ENCODE measurements at regions not wholly inside any gene's neighbourhood (a gene's known extent, or its start where the extent isn't known, plus 50 kb on each side); places are given as distances from the start of the nearest gene placed in this dataset.

DNA sequence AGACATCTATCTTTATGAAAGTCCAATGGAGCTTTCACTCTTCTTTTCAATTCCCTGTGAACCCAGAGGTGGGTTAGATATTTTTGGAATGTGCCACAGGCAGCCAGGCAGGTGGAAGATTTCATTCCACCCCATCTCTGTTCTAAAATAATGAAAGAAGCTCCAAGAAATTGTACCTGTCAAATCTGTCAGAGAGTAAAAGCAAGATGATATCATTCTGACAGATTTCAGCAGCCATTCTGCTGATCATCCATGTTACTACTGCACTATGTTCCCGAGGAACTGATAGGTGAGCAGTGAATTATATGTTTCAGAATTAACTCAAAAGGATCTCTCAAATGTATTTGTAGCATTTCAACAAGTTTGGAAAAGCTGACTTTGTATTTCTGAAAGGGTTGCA is 339.5 kb upstream of the SPANXN4 start:
- no peaks in the 10 kb centered on the region for H3K9me1 ChIP-seq (replicated peaks; ENCODE audit: control insufficient read depth, extremely low read depth, insufficient read depth, low read length)
- no TSS peak for BruUV-seq (replicated peaks)
- no peak overlapping the region for H3K27ac ChIP-seq (ENCODE audit: insufficient read depth, low read depth, low read length)
- no peak overlapping the region for H3K4me3 ChIP-seq (replicated peaks in 1 of 3; ENCODE audit: insufficient read depth in 1 of 3, low read depth in 1 of 3, low read length in 3 of 3)
- H3K27me3 ChIP-seq (ENCODE audit: control insufficient read depth in 2 of 2, insufficient read depth in 2 of 2, low read length in 2 of 2): no peaks in the 10 kb centered on the region
- intact Hi-C loops (cut with micrococcal nuclease): no loop called here
- H3K4me1 ChIP-seq (ENCODE audit: control insufficient read depth, extremely low read depth, insufficient read depth, low read length): no peaks in the 10 kb centered on the region
- FAIRE-seq (no peak), DNase-seq (ENCODE audit: low read depth, low spot score) (no peak)
- POLR2A ChIA-PET: no interaction called here
- no peak overlapping the region for H2AFZ ChIP-seq (ENCODE audit: low read depth, low read length)
- H3K9me3 ChIP-seq (replicated peaks; ENCODE audit: control insufficient read depth, insufficient read depth, low read length): no peaks in the 10 kb centered on the region
- no peak for TF ChIP-seq GATA2 (IDR thresholded peaks at IDR 0.05; ENCODE audit: insufficient read depth, insufficient read length, low read depth, low read length)
- no peak for TF ChIP-seq JUN (IDR thresholded peaks at IDR 0.05; ENCODE audit: borderline replicate concordance, insufficient read depth, insufficient read length, low read depth)
- TF ChIP-seq, protein P1, sequence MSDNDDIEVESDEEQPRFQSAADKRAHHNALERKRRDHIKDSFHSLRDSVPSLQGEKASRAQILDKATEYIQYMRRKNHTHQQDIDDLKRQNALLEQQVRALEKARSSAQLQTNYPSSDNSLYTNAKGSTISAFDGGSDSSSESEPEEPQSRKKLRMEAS (IDR thresholded peaks at IDR 0.05; ENCODE audit: insufficient read depth, insufficient read length): no peak
- TF ChIP-seq MYC (IDR thresholded peaks at IDR 0.05; ENCODE audit: low read depth, low read length): no peak
- TF ChIP-seq POLR2AphosphoS5 (IDR thresholded peaks at IDR 0.05; ENCODE audit: insufficient read depth, low read depth, low read length): no peak
- TF ChIP-seq POLR2A (IDR thresholded peaks at IDR 0.05; ENCODE audit: low read depth, low read length): no peak
- no peak for TF ChIP-seq FOS (IDR thresholded peaks at IDR 0.05; ENCODE audit: borderline replicate concordance, insufficient read depth, low read length)
- TF ChIP-seq, protein P2, sequence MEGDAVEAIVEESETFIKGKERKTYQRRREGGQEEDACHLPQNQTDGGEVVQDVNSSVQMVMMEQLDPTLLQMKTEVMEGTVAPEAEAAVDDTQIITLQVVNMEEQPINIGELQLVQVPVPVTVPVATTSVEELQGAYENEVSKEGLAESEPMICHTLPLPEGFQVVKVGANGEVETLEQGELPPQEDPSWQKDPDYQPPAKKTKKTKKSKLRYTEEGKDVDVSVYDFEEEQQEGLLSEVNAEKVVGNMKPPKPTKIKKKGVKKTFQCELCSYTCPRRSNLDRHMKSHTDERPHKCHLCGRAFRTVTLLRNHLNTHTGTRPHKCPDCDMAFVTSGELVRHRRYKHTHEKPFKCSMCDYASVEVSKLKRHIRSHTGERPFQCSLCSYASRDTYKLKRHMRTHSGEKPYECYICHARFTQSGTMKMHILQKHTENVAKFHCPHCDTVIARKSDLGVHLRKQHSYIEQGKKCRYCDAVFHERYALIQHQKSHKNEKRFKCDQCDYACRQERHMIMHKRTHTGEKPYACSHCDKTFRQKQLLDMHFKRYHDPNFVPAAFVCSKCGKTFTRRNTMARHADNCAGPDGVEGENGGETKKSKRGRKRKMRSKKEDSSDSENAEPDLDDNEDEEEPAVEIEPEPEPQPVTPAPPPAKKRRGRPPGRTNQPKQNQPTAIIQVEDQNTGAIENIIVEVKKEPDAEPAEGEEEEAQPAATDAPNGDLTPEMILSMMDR (IDR thresholded peaks at IDR 0.05; ENCODE audit: extremely low read depth in 1 of 2, insufficient read depth in 1 of 2, low read depth in 1 of 2, low read length in 2 of 2): no peak
- no peak for TF ChIP-seq EZH2 (IDR thresholded peaks at IDR 0.05; ENCODE audit: borderline replicate concordance, low read depth, low read length, severe bottlenecking)
- no peaks in the 10 kb centered on the region for H3K36me3 ChIP-seq (ENCODE audit: control insufficient read depth in 2 of 2, extremely low read depth in 1 of 2, insufficient read depth in 2 of 2, low read length in 2 of 2)
- dilution Hi-C loops (cut with MboI; ENCODE audit: extremely low pct_ligation_motif_present, low sequenced_read_pairs): no loop called here
- no peak overlapping the region for H3K9ac ChIP-seq (replicated peaks; ENCODE audit: extremely low read depth, insufficient read depth, low read length)
- no peaks in the 10 kb centered on the region for H3K79me2 ChIP-seq (ENCODE audit: control insufficient read depth, insufficient read depth, low read length)
- CTCF ChIA-PET: no interaction called here
- no peak overlapping the region for H3K4me2 ChIP-seq (ENCODE audit: insufficient read depth, low read length)
- H4K20me1 ChIP-seq (replicated peaks; ENCODE audit: control insufficient read depth, extremely low read depth, insufficient read depth, low read length): no peaks in the 10 kb centered on the region
